ENCODE measurements at regions not wholly inside any gene's neighbourhood (a gene's known extent, or its start where the extent isn't known, plus 50 kb on each side); places are given as distances from the start of the nearest gene placed in this dataset.

GRCh38 chr14:86065407-86065806 lies 535.5 kb downstream of the FLRT2 start:
- TF ChIP-seq REST (IDR thresholded peaks at IDR 0.05; ENCODE audit: insufficient read depth in 1 of 2, low read depth in 2 of 2, low read length in 2 of 2) = no peak
- TF ChIP-seq POLR2AphosphoS5 (IDR thresholded peaks at IDR 0.05; ENCODE audit: low read depth, low read length) = no peak
- no peak for TF ChIP-seq SIN3A (IDR thresholded peaks at IDR 0.05; ENCODE audit: borderline replicate concordance, insufficient read depth, low read length)
- TF ChIP-seq TAF1 (IDR thresholded peaks at IDR 0.05; ENCODE audit: borderline replicate concordance, insufficient read depth, low read length) = no peak
- TF ChIP-seq FOXP2 (optimal IDR thresholded peaks at IDR 0.05; ENCODE audit: borderline replicate concordance, extremely low read depth, extremely low read length, insufficient read depth) = no peak

All from PFSK-1 (cell line).